ENCODE measurements at regions not wholly inside any gene's neighbourhood (a gene's known extent, or its start where the extent isn't known, plus 50 kb on each side); places are given as distances from the start of the nearest gene placed in this dataset.

DNA sequence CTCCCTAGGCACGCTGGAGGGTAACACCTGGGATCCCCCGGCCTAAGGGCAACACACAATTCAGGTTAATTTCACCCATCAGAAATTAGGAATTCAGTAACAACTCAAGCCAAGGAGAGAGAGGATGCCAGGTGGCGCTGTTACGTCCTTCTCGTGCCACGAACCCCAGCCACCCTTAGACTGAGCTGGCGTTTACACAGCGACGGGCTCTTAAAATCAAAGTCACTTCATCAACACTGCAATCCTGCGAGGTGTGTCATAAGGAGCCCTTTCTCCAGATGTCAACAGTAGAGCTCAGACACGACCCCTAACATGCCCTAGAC lies 110.6 kb upstream of the TMEM132D start:
- TF ChIP-seq, protein P1, sequence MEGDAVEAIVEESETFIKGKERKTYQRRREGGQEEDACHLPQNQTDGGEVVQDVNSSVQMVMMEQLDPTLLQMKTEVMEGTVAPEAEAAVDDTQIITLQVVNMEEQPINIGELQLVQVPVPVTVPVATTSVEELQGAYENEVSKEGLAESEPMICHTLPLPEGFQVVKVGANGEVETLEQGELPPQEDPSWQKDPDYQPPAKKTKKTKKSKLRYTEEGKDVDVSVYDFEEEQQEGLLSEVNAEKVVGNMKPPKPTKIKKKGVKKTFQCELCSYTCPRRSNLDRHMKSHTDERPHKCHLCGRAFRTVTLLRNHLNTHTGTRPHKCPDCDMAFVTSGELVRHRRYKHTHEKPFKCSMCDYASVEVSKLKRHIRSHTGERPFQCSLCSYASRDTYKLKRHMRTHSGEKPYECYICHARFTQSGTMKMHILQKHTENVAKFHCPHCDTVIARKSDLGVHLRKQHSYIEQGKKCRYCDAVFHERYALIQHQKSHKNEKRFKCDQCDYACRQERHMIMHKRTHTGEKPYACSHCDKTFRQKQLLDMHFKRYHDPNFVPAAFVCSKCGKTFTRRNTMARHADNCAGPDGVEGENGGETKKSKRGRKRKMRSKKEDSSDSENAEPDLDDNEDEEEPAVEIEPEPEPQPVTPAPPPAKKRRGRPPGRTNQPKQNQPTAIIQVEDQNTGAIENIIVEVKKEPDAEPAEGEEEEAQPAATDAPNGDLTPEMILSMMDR (IDR thresholded peaks at IDR 0.05), result no peak
- TF ChIP-seq POLR2A (IDR thresholded peaks at IDR 0.05), result no peak

All from thyroid gland (tissue), 4 donors.